GM21360 (cell line): ENCODE measurements at regions not wholly inside any gene's neighbourhood (a gene's known extent, or its start where the extent isn't known, plus 50 kb on each side); places are given as distances from the start of the nearest gene placed in this dataset.

ENCODE experiments used
- ATAC-seq: cut with Tn5 transposase; IDR thresholded peaks from one replicate; pipeline ENCODE4 v1.9.1; 2021; ENCODE audit warnings: mild to moderate bottlenecking, moderate library complexity; ENCODE audit not compliant: unreplicated experiment

DNA sequence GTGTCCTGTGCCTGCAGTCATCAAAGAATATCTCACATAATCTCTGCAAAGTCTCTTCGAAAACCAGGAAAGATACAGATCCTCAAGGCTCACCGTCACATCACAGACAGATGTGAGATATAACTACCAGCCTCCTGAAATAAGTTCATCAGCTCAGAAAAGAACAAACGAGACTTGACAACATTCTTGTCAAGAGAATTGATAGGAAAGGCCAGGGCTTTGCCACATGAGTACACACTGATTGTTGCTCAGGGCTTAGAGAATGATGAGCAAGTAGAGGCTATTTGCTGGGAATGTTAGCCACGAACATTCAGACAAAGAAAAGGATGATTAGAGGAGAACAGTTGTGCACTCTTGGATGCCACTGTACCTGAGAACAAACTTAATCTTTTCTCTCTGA lies 535.1 kb downstream of the ELAVL2 start:
- ATAC-seq: no peak

DNA sequence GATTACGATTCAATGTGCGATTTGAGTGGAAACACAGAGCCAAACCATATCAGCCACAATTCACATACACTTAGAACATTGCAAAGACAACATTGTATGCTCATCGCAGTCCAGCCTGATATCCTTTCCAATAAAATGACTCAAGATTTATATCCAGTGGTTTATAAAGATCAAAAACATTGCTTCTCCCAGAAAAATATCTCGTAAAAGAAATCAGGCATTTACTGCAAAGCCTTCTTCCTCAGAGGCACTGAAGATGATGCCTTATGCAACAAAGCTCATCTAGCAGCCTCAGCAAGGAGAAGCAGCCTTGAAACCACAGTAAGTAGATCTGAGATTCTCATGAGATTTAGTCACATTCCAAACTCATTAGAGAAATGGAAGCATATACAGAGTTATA lies 523.8 kb downstream of the ELAVL2 start:
- ATAC-seq: no peak

DNA sequence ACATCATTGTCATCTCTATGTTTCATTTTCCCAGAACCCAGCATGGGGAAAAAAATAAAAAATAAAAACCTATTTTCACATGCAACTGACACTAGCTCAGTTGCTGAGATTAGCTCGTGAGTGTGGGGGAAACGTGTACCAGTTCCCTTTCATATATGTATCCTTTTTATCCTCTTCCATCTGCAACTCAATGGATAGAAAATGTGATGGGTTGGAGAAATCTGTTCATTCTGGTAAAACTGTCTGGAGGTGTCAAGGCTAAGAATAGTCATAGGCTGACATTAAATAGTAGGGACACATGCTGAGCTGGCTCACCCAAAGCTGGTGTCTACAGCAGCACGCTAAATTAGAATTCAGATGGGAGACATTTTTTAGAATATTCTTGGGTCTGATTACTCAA lies 519.3 kb downstream of the ELAVL2 start:
- no peak for ATAC-seq

DNA sequence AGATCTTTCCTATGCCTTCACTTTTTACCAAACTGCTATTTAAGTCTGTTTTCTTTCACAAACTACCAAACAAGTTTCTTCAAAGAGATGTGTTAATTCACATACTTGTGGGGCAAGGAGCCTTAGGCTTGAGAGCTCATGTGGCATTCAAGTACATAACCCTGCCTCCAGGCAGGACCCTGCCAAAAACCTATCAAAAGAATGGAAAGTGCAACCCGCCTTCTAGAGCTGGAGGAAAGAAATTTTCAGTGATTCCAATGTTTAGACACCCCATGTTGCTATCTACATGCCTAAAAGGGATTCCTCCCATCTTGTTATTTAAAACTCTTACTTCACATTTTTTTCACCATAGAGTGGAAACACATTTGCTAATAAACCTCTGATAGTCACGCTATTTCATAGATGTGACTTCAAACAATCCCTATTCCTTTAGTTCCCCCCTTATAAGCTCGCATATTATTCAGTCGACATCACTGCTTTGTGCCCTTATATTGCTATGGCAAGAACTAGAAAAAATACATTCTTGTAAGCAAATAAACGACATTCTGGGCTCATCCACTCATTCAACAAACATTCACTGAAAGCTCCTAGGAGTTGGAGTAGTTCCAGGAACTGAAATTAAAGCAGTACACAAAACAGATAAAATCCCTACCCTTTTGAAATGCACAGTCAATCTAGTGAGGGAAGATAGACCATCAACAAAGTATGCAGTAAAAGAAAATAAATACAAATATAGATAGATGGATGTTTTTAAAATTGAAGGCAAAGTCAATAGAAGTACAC lies 518.1 kb downstream of the ELAVL2 start:
- ATAC-seq: no peak

- ATAC-seq: no peak
Observed at GRCh38 chr9:23309800-23310199, 516.2 kb downstream of the ELAVL2 start.

GRCh38 chr9:23314247-23314646 lies 511.8 kb downstream of the ELAVL2 start:
- no peak for ATAC-seq

- no peak for ATAC-seq
Observed at GRCh38 chr9:23319092-23319491, 506.9 kb downstream of the ELAVL2 start.

DNA sequence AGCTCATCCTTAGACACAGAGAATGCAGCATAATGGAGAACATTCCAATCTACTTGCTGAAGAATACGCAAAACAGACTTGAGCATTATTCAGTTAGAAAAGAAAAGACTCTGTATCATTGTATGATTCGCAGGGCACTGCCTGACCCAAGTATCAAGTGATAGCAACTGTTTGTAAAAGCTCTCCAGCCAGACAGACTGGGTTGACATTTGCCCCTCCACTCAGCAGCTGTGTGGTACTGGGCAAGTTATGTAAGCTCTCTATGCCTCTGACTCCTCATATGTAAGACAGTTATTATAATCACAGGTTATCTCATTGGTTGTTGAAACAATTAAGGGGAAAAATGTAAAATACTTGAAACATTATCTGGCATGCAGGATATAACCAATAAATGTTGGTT lies 505.0 kb downstream of the ELAVL2 start:
- ATAC-seq: no peak

DNA sequence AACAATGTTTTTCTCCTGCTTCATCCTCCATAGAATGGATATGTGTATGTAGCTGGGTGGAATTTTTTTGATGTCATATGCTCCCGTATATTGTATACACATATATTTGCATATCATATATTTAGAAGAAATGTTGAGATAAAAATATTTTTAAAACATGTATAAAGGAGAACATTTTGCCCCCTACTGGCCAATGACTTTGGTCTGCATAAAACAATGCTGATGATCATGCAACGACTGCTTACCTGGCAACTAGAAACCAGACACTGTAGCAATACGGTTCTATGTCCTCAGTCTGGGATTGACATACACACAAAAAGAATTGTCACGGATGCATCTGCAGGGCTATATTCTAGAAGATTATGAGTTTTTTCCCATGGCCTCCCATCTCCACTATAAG lies 503.6 kb downstream of the ELAVL2 start:
- no peak for ATAC-seq

DNA sequence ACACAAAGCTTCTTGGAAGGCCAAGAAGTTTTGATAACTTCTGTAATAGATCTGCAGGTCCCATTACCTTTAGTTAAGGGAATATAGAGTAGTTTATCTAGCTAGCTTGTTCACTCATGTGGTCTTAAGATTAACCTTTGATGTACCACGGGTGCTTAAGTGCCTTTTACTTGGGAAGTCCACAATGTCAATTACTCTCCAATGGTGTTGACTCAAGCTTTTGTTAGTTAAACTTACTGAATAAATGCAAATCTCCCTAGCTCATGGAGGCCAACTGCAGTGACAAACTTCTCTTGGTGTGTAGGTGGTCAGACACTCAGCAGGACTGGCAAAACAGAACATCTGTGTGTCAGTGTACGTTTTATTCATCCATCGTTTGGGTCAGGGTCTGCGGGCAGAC lies 501.5 kb downstream of the ELAVL2 start:
- no peak for ATAC-seq

- ATAC-seq: no peak
Observed at GRCh38 chr9:23326597-23326996, 499.4 kb downstream of the ELAVL2 start.

- ATAC-seq: no peak
Observed at GRCh38 chr9:23341346-23341745, 484.7 kb downstream of the ELAVL2 start.

DNA sequence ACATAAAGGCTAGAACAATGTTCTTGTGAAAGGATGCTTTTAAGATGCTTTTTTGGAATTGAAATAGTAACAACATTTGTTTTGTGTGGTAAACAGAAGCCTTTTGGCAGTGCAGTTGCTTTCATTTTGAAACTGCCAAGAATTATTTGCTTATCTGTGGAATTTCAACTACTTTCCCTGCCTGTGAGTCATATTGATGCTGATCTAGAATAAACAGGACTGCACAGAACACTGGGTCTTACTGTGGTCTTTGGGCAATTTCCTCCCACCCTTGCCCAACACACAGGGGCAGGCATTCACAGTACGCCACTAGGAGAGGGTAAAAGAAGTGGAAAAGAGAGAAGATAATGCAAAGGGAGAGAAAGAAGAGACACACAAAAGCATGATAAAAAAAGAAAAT lies 483.7 kb downstream of the ELAVL2 start:
- ATAC-seq: no peak

GRCh38 chr9:23343226-23343625 lies 482.8 kb downstream of the ELAVL2 start:
- ATAC-seq: no peak

DNA sequence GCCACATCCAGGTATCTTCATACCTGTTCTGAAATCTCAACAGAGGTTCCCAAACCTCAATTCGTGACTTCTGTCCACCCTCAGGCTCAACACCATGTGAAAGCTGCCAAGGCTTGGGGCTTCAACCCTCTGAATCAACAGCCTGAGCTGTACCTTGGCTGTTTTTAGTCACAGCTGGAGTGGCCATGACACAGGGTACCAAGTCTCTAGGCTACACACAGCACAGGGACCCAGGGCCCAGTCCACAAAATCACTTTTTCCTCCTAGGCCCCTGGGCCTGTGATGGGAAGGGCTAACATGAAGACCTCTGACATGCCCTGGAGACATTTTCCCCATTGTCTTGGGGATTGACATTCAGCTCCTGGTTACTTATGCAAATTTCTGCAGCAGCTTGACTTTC lies 464.9 kb downstream of the ELAVL2 start:
- ATAC-seq: no peak

GRCh38 chr9:23372703-23373102 lies 453.3 kb downstream of the ELAVL2 start:
- ATAC-seq: no peak

GRCh38 chr9:23375511-23375910 lies 450.5 kb downstream of the ELAVL2 start:
- no peak for ATAC-seq

GRCh38 chr9:23379842-23380241 lies 446.2 kb downstream of the ELAVL2 start:
- no peak for ATAC-seq

GRCh38 chr9:23380821-23381220 lies 445.2 kb downstream of the ELAVL2 start:
- no peak for ATAC-seq

DNA sequence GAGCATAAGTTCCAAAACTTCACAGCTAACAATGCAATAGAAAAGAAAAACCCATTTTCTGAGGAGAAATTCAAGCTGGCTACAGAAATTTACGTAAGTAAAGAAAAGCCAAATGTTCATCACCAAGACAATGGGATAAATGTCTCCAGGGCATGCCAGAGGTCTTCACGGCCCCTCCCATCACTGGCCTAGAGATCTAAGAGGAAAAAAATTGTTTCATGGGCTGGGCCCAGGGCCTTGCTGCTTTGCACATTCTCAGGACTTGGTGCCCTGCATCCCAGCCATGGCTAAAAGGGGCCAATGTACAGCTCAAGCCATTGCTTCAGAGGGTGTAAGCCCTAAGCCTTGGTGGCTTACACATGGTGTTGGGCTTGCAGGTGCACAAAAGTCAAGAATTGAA lies 443.6 kb downstream of the ELAVL2 start:
- ATAC-seq: no peak

GRCh38 chr9:23394189-23394588 lies 431.9 kb downstream of the ELAVL2 start:
- no peak for ATAC-seq

- ATAC-seq: no peak
Observed at GRCh38 chr9:23408874-23409273, 417.2 kb downstream of the ELAVL2 start.

GRCh38 chr9:23412046-23412445 lies 414.0 kb downstream of the ELAVL2 start:
- ATAC-seq: no peak
